ENCODE measurements at regions not wholly inside any gene's neighbourhood (a gene's known extent, or its start where the extent isn't known, plus 50 kb on each side); places are given as distances from the start of the nearest gene placed in this dataset.

GRCh38 chr17:6279659-6280058 is 155.3 kb downstream of the AIPL1 start:
- Histone ChIP-seq H3K4me3 (no peak overlapping the region), H3K9me2 (replicated peaks; ENCODE audit: insufficient read depth) (no peaks in the 10 kb centered on the region), H3K36me3 (replicated peaks; ENCODE audit: insufficient read depth, low read depth) (no peaks in the 10 kb centered on the region), H4K20me1 (ENCODE audit: insufficient read depth, poor library complexity, severe bottlenecking) (no peaks in the 10 kb centered on the region), H3K4me2 (no peak overlapping the region), H3K4me1 (ENCODE audit: insufficient read depth) (no peaks in the 10 kb centered on the region), H2AFZ (no peak overlapping the region), H3K27ac (no peak overlapping the region), H3K79me2 (no peaks in the 10 kb centered on the region), H3K9me3 (ENCODE audit: low read depth) (no peaks in the 10 kb centered on the region), H3K27me3 (peaks cover 4% of the 10 kb centered on the region)
- TF ChIP-seq EZH2 (IDR thresholded peaks at IDR 0.05; ENCODE audit: borderline replicate concordance) (no peak), CTCF (IDR thresholded peaks at IDR 0.05; ENCODE audit: poor library complexity) (peak; percentile 53)
- 11% methylated on average over 7 of the region's 7 CpGs for WGBS (ENCODE audit: low lambda C conversion rate, missing lambda C conversion rate)
- peak; percentile 73 for DNase-seq (ENCODE audit: low spot score)

GRCh38 chr17:6278376-6278775 is 156.5 kb downstream of the AIPL1 start:
- Histone ChIP-seq H3K4me3 (no peak overlapping the region), H3K4me2 (no peak overlapping the region), H2AFZ (no peak overlapping the region), H3K9me2 (replicated peaks; ENCODE audit: insufficient read depth) (no peaks in the 10 kb centered on the region), H4K20me1 (ENCODE audit: insufficient read depth, poor library complexity, severe bottlenecking) (no peaks in the 10 kb centered on the region), H3K79me2 (no peaks in the 10 kb centered on the region), H3K9me3 (ENCODE audit: low read depth) (no peaks in the 10 kb centered on the region), H3K27me3 (peaks cover 4% of the 10 kb centered on the region), H3K27ac (no peak overlapping the region), H3K36me3 (replicated peaks; ENCODE audit: insufficient read depth, low read depth) (no peaks in the 10 kb centered on the region), H3K4me1 (ENCODE audit: insufficient read depth) (no peaks in the 10 kb centered on the region)
- no peak for TF ChIP-seq EZH2phosphoT487 (IDR thresholded peaks at IDR 0.05; ENCODE audit: low read depth, severe bottlenecking, unreplicated experiment)
- no peak for TF ChIP-seq CTCF (IDR thresholded peaks at IDR 0.05; ENCODE audit: poor library complexity)
- no peak for TF ChIP-seq EZH2 (IDR thresholded peaks at IDR 0.05; ENCODE audit: borderline replicate concordance)
- WGBS (ENCODE audit: low lambda C conversion rate, missing lambda C conversion rate), result 81% methylated on average over 4 of the region's 4 CpGs
- DNase-seq (ENCODE audit: low spot score), result no peak

- Histone ChIP-seq H3K79me2 (no peaks in the 10 kb centered on the region), H3K4me1 (ENCODE audit: insufficient read depth) (no peaks in the 10 kb centered on the region), H3K4me3 (no peak overlapping the region), H2AFZ (no peak overlapping the region), H3K4me2 (no peak overlapping the region), H3K27me3 (peaks cover 4% of the 10 kb centered on the region), H3K9me2 (replicated peaks; ENCODE audit: insufficient read depth) (no peaks in the 10 kb centered on the region), H3K27ac (no peak overlapping the region), H4K20me1 (ENCODE audit: insufficient read depth, poor library complexity, severe bottlenecking) (no peaks in the 10 kb centered on the region), H3K9me3 (ENCODE audit: low read depth) (no peaks in the 10 kb centered on the region), H3K36me3 (replicated peaks; ENCODE audit: insufficient read depth, low read depth) (no peaks in the 10 kb centered on the region)
- no peak for DNase-seq (ENCODE audit: low spot score)
- WGBS (ENCODE audit: low lambda C conversion rate, missing lambda C conversion rate), result 58% methylated on average over 5 of the region's 5 CpGs
- TF ChIP-seq CTCF (IDR thresholded peaks at IDR 0.05; ENCODE audit: poor library complexity) (no peak), EZH2 (IDR thresholded peaks at IDR 0.05; ENCODE audit: borderline replicate concordance) (no peak), EZH2phosphoT487 (IDR thresholded peaks at IDR 0.05; ENCODE audit: low read depth, severe bottlenecking, unreplicated experiment) (no peak)
Measured at GRCh38 chr17:6276711-6277110, 158.2 kb downstream of the AIPL1 start.

- no peaks in the 10 kb centered on the region for H3K9me2 ChIP-seq (replicated peaks; ENCODE audit: insufficient read depth)
- H2AFZ ChIP-seq, result no peak overlapping the region
- no peak for TF ChIP-seq EZH2phosphoT487 (IDR thresholded peaks at IDR 0.05; ENCODE audit: low read depth, severe bottlenecking, unreplicated experiment)
- no peak for TF ChIP-seq CTCF (IDR thresholded peaks at IDR 0.05; ENCODE audit: poor library complexity)
- no peak for TF ChIP-seq EZH2 (IDR thresholded peaks at IDR 0.05; ENCODE audit: borderline replicate concordance)
- no peaks in the 10 kb centered on the region for H3K79me2 ChIP-seq
- H3K4me2 ChIP-seq, result no peak overlapping the region
- no peak for DNase-seq (ENCODE audit: low spot score)
- no peaks in the 10 kb centered on the region for H3K36me3 ChIP-seq (replicated peaks; ENCODE audit: insufficient read depth, low read depth)
- H4K20me1 ChIP-seq (ENCODE audit: insufficient read depth, poor library complexity, severe bottlenecking), result no peaks in the 10 kb centered on the region
- no peak overlapping the region for H3K4me3 ChIP-seq
- H3K27ac ChIP-seq, result no peak overlapping the region
- H3K4me1 ChIP-seq (ENCODE audit: insufficient read depth), result no peaks in the 10 kb centered on the region
- WGBS (ENCODE audit: low lambda C conversion rate, missing lambda C conversion rate), result 95% methylated on average over 6 of the region's 6 CpGs
- H3K9me3 ChIP-seq (ENCODE audit: low read depth), result no peaks in the 10 kb centered on the region
- peaks cover 4% of the 10 kb centered on the region for H3K27me3 ChIP-seq
Measured at GRCh38 chr17:6274310-6274709, 160.6 kb downstream of the AIPL1 start.
